HT-29 (cell line): ENCODE measurements at regions not wholly inside any gene's neighbourhood (a gene's known extent, or its start where the extent isn't known, plus 50 kb on each side); places are given as distances from the start of the nearest gene placed in this dataset.
"Not testable (repeated sequence)": the region's sequence is repeated elsewhere in the genome, so short reads cannot be mapped to it uniquely, and the experiment has no call there.

Experiments used
- DNase-seq: peaks from one replicate; pipeline ENCODE4 v3.0.0-alpha.2; 2015; ENCODE audit warnings: low spot score

DNA sequence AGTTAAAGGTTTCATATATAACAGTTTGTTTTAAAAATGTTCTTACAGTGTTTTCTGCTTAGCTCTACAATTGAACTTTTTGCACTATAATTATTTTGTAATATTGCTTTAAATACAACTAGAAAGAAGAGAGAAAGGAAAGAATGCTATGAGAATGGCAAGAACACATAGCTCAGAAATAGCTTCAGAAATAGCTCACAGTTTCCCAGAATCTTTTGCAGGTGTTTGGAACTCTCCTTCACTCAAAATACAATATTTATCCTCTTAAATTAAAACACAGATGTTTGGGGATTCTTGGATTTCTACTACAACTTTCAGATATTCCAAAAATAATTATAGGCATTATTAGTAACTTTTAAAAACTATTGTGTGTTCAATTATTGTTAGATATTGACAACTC lies 658.0 kb upstream of the DPPA4 start:
- no peak for DNase-seq

DNA sequence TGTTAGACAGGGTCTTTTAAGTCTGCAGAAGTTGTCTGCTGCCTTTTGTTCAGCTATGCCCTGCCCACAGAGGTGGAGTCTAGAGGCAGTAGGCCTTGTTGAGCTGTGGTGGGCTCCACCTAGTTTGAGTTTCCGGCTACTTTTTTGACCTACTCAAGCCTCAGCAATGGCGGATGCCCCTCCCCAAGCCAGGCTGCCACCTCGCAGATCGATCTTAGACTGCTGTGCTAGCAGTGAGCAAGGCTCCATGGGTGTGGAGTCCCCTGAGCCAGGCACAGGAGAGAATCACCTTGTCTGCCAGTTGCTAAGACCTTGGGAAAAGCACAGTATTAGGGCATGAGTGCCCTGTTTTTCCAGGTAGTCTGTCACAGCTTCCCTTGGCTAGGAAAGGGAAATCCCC lies 664.6 kb upstream of the DPPA4 start:
- DNase-seq: not testable (repeated sequence)

DNA sequence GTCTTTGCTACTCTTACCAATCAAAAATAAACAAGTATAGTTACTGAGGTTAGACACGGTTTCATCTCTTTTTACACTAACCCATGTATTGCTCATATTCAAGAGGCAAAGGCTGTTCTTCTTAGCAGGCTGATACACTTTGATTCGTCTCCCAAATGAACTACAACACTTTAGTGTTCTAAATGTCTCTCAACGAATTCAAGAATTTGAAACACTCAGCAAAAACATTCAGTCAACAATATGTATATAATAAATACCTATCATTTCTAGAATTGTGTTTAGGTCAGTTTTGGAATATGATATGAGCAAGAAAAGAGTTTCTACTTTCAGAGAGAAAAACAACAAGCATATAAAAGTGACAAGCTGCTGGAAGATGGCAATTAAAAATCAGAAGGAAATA lies 669.6 kb upstream of the DPPA4 start:
- DNase-seq: no peak

DNA sequence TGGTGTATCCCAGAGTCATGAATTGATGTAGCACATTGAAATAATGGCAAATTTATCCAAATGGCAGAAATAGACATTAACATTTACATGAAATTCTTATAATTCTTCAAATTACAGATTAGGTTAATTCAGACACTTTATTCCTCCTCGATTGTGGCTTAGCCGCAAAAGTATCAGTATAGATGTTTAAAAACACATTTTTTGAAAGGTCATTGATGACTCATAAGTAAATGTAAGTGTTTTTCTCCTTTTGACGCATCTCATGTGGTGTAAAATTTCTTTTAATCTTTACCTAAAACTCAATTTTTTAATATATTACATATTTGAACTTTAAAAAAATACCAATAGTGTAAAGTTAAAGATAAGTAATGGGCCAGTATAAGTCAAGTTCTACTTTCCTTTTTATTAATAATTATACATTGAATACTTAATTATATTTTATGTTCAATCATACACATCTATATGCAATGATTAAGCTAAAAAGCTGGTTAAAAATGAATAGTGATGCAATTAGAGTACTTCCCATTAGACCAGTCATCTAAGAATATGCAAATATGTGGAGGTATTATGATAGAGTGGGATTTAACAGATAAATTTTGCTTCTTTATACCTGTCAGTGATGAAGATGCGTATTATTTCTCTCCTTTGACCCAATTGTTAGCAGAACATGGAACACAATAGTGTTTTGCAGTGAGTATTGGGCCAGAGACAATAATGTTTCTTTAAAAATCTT lies 678.1 kb upstream of the DPPA4 start:
- no peak for DNase-seq

DNA sequence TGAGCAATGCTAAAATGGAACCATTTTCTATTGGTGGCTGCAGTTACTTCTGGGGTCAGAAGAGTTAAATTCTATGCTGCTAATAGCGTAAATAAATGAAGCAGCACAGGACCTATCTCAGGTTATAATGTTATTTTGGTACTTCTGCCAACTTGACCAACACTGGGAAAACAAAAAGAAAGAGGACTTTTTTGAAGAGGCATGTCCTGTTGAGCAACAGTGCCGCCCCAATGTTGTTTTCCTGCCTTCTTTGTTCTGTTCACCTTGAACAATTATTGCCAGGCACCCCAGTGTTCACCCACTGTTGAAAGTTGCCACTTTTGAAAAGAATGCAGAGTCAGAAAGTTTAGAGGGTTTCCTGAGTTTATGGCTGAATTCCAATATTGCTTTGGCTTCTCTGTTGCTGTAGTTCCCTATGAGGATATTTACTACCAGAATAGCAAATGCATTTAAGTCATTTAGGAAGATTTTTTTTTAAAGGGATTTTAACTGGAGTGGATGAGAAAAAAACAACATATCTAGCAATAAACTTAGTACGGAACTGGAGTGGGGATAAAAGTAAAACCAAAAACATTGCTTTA lies 679.0 kb upstream of the DPPA4 start:
- no peak for DNase-seq

DNA sequence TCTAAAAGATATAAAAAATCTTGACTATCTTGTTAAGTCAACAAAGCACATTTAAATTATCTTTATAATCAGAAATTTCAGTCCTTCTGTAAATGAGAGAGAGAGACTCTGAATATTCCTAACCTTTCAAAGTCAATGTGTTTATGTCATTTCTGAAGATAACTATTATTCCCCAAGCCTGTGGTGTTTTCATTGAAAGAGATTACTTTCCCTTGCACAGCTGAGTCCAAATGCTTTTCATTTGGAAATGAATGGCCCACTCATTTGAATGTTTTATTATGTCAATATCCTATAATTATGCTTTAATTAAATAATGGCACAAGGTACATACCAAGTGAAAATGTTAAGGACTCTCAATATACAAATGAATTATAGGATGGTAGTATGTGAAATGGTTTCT lies 680.0 kb upstream of the DPPA4 start:
- DNase-seq: no peak

DNA sequence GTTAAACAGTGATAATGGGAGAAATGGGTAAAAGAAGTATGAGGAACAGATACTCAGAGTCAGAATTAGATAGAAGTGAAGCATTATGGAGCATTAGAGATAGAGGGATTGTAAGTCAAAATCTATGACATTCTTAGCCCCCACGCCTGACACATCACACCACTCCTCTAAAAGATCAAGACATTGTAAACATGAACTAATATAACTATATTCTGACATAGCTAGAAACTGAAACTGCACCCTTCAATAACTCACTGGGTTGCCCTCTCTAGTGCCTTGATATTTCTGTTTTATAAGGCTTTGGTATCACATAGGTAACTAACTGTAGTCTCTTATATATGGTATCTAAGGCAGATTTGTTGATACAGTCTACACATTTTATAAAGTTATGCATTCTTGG lies 684.3 kb upstream of the DPPA4 start:
- DNase-seq: no peak

DNA sequence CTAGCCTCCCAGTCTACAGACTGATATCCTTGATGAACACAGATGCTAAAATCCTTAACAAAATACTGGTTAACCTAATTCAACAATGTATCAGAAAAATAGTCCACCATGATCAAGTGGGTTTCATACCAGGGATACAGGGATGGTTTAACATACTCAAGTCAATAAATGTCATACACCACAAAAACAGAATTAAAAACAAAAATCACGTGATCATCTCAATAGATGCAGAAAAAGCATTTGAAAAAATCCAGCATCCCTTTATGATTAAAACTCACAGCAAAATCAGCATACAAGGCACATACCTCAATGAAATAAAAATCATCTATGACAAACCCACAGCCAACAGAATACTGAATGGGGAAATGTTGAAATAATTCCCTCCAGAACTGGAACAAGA lies 685.7 kb upstream of the DPPA4 start:
- not testable (repeated sequence) for DNase-seq

DNA sequence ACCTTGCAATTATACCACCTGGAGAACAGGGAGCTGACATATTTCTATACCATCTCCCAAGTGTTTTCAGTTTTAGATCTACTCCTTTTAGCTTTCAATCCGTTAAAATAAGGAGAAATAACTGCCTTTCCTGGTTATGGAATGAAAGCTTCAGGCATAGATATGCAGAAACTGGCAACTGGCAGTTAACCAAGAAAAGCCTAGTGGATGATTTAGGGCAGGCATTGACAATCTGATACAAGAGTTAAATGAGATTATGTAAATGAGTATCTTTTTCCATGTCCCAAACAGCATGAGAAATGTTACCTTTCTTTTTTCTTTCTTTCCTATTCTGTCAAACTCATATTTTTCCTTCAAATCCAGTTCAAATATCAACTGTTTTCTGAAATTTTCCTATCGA lies 689.1 kb upstream of the DPPA4 start:
- no peak for DNase-seq

DNA sequence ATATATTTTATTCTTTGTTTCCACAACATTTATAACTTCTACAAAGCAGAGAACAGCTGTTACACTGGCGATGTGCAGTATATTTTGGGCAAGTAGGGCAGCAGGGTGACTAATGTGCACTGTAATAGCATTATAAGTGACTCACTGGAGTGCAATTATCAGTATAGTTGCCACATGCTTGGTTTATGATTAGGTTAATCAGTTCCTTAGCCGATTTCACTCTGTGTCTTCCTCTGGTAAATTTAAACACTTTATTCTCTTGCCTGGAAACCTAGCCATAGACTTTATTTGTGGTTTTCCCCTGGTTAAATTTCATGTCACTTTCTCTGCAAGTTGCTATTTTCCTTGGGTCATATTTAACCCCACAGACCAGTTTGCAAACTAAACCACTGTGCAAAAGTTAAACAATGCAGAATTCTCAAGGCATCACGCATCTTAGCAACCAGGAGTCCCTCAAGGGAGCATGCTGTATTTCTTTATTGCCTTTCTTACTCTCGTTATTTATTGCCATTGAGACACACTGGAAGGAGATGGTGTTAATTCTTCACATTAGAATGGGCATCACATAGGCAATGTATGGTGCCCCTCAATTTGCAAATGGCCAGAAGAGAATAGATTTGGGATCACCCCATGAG lies 690.2 kb upstream of the DPPA4 start:
- no peak for DNase-seq

DNA sequence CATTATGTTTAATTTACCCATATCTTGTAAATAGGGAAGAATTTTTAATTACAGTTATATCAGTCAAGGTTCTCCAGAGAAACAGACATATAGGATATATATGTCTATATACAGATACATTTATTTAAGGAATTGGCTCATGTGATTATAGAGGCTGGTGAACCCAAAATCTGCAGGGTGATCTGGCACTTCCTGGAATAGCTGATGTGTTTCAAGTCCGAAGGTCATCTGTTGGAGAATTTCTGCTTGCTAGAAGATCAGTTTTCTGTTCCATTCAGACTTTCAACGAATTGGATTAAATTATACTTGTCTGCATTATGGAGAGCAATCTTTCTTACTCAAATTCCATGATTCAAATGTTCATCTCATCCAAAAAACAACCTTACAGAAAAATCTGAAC lies 694.6 kb upstream of the DPPA4 start:
- DNase-seq: no peak

DNA sequence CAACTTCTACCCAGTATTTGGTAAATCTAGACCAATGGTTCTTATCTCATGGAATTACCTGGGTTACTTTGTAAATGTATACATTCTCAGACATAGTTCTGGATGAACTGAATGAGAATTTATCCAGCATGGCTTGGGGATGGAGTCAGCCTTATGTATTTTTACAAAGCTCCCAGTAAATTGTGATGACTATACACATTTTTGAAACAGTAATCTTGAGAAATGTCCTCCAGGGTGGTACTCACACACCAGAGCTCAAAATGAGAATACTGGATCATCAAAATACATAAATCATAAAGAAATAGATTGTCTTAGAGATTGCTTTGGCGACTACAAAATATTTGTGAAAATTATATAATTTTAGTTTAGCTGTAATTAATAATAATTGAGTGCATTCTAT lies 722.1 kb upstream of the DPPA4 start:
- no peak for DNase-seq

DNA sequence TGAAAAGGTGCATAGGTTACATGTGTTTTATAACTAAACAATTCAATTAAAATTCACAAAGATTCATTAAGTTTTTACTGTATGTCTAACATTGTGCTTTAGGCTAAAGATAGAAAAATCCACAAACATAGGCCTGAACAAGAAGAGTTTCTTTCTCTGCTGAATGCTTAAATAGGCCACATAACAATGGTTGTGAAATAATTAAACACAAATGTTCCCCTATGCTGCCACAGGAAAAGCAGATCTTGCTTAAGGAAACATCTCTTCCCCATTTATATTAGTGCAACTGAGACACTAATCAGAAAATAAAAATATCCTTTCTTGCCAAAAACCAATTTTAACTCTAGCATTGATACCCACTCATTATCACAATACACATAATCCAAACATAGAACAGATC lies 725.4 kb upstream of the DPPA4 start:
- DNase-seq: no peak

DNA sequence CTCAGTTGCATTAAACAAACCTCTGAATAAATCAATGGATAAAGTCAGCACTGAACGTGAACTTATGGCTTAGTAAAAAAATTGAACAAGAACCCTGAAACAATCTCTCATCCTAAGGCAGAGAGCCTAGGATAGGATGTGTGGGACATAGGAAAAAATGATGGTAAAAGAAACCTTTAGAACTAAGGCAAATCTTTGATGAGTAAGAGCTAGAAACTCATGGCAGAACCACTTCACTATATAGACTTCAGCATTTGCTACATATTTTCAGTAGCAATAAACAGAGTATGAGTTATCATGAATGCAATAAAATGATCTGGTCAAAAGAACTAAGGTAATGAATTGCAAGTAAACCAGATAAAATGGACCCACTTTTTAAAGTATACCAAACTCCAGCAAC lies 725.8 kb upstream of the DPPA4 start:
- DNase-seq: no peak

DNA sequence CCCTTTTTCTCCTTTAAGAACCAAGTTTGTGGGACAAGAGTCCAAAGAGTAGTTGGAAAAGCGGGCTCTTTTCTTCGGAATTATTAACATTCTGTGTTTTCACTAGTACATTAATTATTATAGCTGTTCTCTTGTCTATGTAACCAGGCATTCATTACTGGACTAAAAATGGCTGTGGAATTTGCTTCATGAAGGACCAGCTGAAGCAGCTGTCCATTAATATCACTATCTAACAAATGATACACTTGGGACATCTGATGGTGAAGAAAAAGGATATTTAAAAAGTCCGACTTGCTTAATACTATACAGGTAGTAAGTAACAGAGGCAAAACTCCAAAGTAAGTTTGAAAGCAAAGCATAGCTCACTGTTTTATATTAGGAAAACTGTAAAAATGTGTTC lies 728.9 kb upstream of the DPPA4 start:
- no peak for DNase-seq

DNA sequence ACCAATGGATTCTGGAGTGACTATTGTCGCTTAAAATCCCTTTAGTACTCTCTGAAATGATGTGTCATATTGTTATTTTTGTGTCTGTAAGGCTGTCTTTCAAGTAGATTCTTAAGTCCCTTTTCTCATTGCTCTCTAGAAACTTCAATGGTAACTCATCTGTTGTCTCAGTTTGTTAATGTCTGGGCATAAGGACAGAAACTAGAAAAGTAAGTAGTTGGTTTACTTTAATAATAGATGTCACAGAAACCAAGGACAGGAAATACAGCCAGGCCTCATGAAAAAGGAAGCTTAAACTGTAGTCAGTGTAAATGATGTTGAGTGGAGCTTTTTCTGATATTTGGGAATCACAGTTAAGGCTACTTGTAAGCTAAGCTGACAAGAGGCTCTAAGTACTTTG lies 730.2 kb upstream of the DPPA4 start:
- no peak for DNase-seq

DNA sequence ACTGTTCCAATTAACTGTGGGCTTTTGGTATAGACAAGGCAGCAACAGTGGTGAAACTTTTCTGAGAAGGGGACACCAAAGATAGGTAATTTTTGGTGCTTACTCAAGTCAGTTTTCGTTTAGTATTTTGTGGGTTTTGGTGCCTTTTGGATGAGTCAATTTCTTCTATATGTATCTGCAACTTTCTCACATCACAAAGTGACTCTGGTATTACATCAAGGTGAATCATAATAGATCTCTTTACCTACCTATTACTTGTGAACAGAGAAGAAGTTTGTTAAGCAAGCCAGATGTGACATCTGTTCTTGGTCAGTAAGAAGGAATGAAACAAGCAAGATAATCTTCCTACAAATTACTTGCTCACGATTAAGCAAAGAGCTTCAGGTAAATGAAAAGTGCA lies 732.4 kb upstream of the DPPA4 start:
- DNase-seq: no peak

DNA sequence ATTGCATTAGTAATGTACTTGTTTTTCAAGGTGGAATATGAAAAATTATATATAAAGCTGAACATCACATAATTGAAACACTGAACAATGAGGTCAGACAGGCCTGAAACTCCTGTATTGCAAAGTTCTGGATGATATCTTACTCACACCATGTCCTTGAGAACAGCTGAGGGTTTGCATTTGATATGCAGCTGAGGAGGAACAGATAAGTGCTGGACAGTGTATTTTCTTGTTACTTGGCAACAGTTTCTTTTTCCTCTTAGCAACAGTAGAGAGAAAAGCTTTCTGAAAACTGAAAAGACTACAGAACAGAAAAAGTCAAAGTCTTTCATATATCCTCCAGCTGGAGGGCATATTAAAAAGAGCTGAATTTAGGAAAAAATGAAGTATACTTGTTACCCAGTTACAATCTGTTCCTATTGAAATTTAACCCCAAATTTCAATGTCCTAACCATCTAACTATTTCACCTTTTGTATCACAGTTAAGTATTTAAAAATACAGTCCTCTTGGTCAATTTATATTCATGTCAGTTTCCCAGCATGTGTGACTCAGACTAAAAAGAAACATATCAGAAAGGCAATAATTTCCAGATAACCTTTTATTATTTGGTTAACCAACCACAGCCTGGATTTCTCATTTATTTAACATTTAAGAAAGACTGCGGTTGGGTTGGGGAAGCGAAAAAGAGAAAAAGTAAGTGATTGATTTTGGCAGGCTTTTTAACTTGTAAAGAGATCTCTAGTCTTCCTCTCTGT lies 733.0 kb upstream of the DPPA4 start:
- no peak for DNase-seq

DNA sequence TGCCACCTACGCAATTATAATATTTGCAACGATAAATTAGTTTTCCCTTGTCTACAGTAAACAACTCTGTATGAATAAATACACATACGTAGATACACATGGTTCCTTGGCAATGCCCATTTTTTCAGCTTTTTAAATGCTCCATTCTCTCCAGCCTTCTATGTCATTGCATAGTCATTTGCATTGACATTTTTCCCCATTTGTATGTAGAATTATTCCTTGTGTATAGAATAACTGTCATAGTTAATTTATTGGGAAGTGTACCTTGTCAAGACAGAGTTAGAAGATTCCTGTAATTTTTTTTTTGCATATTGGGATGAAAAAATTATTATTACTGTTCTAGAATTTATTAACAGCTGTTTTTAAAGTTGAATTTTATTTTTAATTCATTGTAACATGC lies 736.7 kb upstream of the DPPA4 start:
- no peak for DNase-seq

DNA sequence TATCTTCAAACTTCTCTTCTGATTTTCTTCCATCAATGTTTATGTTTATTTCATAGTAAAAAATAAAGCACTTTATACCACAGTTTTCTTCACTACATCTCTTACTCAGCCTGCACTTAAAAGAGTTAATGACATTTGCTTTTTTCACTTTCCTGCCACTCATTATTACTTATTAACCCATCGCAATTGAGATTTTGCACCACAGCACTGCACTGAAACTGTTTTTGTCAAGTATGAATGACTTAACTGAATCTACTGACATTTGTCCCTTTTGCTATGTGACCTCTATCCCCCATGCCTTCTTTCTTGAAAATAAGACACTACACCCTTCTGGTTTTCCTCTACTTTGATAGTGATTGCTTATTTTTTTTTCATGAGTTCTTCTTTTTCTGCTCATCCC lies 739.7 kb upstream of the DPPA4 start:
- no peak for DNase-seq

DNA sequence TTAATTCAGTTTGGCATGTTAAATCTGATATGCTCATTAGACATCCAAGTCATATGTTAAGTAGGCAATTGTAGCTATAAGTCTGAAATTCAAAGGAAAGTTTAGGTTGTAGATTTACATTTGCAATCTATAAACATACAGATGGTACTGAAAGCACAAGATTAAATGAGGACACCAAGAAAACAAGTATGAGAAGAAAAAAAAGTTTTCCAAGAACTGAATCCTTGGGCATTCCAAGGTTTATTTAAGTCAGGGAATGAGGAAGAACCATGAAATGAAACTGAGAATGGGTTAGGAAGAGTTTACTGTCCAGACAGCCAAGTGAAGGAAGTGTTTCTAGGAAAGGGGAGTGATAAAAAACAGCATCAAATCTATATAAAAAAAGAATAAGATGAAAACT lies 756.1 kb upstream of the DPPA4 start:
- DNase-seq: no peak

DNA sequence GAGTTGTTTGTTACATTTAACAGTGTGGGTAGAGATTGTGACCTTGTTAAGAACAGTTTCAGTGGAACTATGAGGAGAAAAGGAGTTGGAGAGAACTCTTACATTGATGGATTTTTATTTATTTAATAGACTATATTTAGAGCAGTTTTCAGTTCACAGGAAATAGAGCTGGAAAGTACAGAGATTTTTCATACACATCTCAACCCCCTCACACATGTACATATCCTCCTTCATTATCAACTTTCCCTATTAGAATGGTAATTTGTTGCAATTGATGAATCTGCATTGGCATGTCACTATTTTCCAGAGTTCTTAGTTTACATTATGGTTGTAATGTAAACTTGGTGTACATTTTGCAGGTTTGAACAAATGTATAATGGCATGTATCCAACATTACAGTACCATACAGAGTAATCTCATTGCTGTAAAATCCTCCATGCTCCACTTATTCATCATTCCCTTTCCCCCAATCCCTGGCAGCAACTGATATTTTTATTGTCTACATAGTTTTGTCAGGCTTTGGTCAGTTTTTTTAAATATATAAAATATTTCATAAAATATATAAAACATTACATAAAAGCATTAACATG lies 756.6 kb upstream of the DPPA4 start:
- DNase-seq: no peak
